Upper lobe of right lung (tissue), 1 donor: ENCODE measurements at regions not wholly inside any gene's neighbourhood (a gene's known extent, or its start where the extent isn't known, plus 50 kb on each side); places are given as distances from the start of the nearest gene placed in this dataset.

Source experiments
- ATAC-seq: fragments of 200-7000 bp; cut with Tn5 transposase; one replicate; pipeline ENCODE4 v1.9.1; 2020; ENCODE audit warnings: mild to moderate bottlenecking, moderate library complexity
- DNase-seq: peaks from one replicate; pipeline ENCODE4 v3.0.0-alpha.2; 2020
- H3K27ac ChIP-seq: fragments of 200-600 bp; one replicate; pipeline ENCODE4 v1.8.0; 2022
- H3K27me3 ChIP-seq: fragments of 200-600 bp; one replicate; pipeline ENCODE4 v1.8.0; 2022; ENCODE audit warnings: mild to moderate bottlenecking
- H3K36me3 ChIP-seq: fragments of 200-600 bp; one replicate; pipeline ENCODE4 v1.8.0; 2022
- H3K4me1 ChIP-seq: fragments of 200-600 bp; one replicate; pipeline ENCODE4 v1.8.0; 2022
- H3K4me3 ChIP-seq: fragments of 200-600 bp; one replicate; pipeline ENCODE4 v1.8.0; 2022; ENCODE audit warnings: mild to moderate bottlenecking
- H3K9me3 ChIP-seq: fragments of 200-600 bp; one replicate; pipeline ENCODE4 v1.8.0; 2022
- CTCF ChIP-seq: fragments of 200-600 bp; IDR thresholded peaks from one replicate; pipeline ENCODE4 v1.8.0; 2022; ENCODE audit warnings: antibody characterized with exemption
- intact Hi-C: fragments of 100-400 bp; cut with DNase I; formaldehyde crosslinking; loops from one replicate; pipeline ENCODE4 v1.11.0; 2022
- donor health status: DM: no; HTN: yes; CAD: no; lungs with severe emphysema.

GRCh38 chr9:26689041-26689440, 203.6 kb downstream of the CAAP1 start:
- TF ChIP-seq CTCF = no peak
- no peaks in the 10 kb centered on the region for H3K9me3 ChIP-seq
- no peaks in the 10 kb centered on the region for H3K36me3 ChIP-seq
- ATAC-seq = no peak
- no peaks in the 10 kb centered on the region for H3K27me3 ChIP-seq
- no peak overlapping the region for H3K27ac ChIP-seq
- no peak overlapping the region for H3K4me3 ChIP-seq
- intact Hi-C loops = no loop called here
- H3K4me1 ChIP-seq = no peaks in the 10 kb centered on the region
- DNase-seq = no peak

DNA sequence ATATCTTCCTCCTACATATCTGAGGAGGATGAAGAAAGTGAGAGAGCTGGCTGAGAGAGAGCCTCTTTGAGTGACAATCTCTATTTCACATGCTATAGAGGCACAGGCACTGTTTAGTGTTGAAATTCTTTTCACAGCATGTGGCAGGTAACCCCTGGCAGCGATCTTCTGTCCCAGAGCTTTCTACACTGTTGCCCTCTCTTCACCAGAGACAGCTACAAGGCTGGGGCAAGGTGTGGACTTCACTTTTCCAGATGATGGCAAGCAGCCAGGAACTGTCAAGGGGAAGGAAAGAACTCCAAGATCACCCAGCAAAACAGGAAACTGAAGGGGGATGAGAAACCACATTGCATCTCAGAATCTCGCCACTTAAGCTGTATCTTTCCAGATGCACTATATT, 205.2 kb downstream of the CAAP1 start:
- no peak overlapping the region for H3K27ac ChIP-seq
- H3K4me3 ChIP-seq = no peak overlapping the region
- intact Hi-C loops = no loop called here
- no peaks in the 10 kb centered on the region for H3K9me3 ChIP-seq
- no peak for DNase-seq
- no peaks in the 10 kb centered on the region for H3K4me1 ChIP-seq
- no peaks in the 10 kb centered on the region for H3K27me3 ChIP-seq
- ATAC-seq = no peak
- no peak for TF ChIP-seq CTCF
- no peaks in the 10 kb centered on the region for H3K36me3 ChIP-seq

- H3K27me3 ChIP-seq = no peaks in the 10 kb centered on the region
- H3K9me3 ChIP-seq = no peaks in the 10 kb centered on the region
- TF ChIP-seq CTCF = no peak
- H3K27ac ChIP-seq = no peak overlapping the region
- intact Hi-C loops = no loop called here
- no peaks in the 10 kb centered on the region for H3K36me3 ChIP-seq
- H3K4me1 ChIP-seq = no peaks in the 10 kb centered on the region
- no peak for ATAC-seq
- no peak for DNase-seq
- no peak overlapping the region for H3K4me3 ChIP-seq
These were observed 206.8 kb downstream of the CAAP1 start for GRCh38 chr9:26685818-26686217.

DNA sequence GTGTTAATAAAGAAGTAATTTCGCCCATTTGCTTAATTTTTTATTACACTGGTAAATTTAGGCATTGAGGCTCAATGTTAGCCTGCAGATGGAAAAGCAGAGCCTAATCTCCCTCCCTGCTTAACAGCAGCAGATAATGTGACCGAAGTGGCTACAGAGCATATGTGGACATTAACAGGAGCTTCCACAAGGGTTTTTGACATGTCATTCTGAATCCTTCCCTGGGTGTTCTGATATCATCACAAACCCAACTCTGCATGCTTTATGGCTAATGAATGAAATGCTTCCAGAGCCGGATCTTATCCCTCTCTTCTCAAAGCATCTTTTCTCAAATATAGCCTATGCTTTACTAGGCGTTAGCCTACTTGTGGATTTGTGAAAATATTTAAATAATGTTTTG, 208.6 kb downstream of the CAAP1 start:
- TF ChIP-seq CTCF = no peak
- Histone ChIP-seq H3K4me3 (no peak overlapping the region), H3K36me3 (no peaks in the 10 kb centered on the region), H3K27ac (no peak overlapping the region), H3K9me3 (no peaks in the 10 kb centered on the region), H3K27me3 (no peaks in the 10 kb centered on the region), H3K4me1 (no peaks in the 10 kb centered on the region)
- intact Hi-C loops = no loop called here
- DNase-seq (no peak), ATAC-seq (no peak)

DNA sequence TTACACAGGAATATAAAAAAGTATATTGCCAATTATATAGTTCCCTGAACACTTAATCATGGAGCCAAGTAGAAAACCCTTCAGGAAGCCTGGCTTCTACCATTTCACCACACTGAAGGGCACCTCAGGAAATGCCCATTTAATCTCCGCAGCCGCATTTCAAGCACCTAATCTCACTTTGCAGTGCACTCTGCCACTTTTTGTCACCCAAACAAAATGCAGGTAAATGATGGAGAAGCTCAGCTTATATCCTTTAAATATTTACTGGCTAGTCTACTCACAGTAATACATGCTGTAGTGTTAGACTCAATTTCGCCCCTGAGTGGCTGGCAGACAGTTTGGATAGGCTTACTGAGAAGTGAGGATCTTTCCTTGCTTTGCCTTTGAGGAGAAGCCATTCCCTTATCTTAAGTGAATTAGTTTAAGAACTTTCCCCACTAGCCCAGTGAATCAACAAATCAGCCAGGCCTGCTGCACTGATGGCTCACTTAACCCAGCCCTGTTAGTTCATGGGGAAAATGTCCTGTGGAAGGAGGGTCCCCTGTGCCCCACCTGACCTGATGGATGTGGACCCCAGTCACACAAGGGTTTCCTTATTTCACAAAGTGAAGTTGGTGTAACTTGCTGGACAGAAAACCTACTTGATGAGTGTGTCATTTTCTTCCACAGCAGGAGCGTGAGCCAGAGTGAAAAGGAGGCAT, 209.7 kb downstream of the CAAP1 start:
- no peak for TF ChIP-seq CTCF
- ATAC-seq = no peak
- intact Hi-C loops = no loop called here

DNA sequence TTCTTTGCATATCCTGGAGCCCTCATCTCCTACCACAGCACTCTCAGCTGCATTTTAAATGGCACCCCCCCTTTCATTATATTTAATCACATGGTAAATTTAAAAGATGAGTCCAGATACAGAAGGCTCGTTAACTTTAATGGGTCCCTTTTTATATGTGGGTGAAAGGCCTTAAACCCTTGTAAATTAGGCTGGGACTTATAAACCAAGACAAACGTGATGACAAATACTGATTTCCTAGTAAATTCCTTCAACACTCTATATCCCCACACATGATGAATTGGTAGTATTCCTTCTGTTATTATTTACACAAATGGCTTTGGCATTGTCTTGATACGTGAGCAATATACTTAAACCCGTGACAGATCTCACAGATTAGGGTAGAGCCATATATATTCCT, 210.6 kb downstream of the CAAP1 start:
- TF ChIP-seq CTCF = no peak
- Histone ChIP-seq H3K9me3 (no peaks in the 10 kb centered on the region), H3K4me1 (no peaks in the 10 kb centered on the region), H3K4me3 (no peak overlapping the region), H3K27me3 (no peaks in the 10 kb centered on the region), H3K36me3 (no peaks in the 10 kb centered on the region), H3K27ac (no peak overlapping the region)
- intact Hi-C loops = no loop called here
- no peak for DNase-seq
- no peak for ATAC-seq

More for the DNA sequence above, 209.7 kb downstream of the CAAP1 start:
- no peaks in the 10 kb centered on the region for H3K36me3 ChIP-seq
- no peaks in the 10 kb centered on the region for H3K4me1 ChIP-seq
- H3K27me3 ChIP-seq = no peaks in the 10 kb centered on the region
- no peak overlapping the region for H3K27ac ChIP-seq
- no peak for DNase-seq
- H3K4me3 ChIP-seq = no peak overlapping the region
- no peaks in the 10 kb centered on the region for H3K9me3 ChIP-seq
